Heart left ventricle (tissue), 13 donors: ENCODE measurements at regions not wholly inside any gene's neighbourhood (a gene's known extent, or its start where the extent isn't known, plus 50 kb on each side); places are given as distances from the start of the nearest gene placed in this dataset.

Source experiments
- CTCF ChIP-seq, 12 donors: fragments of 200-600 bp; sonication (generic) in 4 of 12; IDR thresholded peaks; one replicate each; pipeline versions ENCODE4 v1.5.0 to v1.8.0; 2018 to 2022; ENCODE audit warnings: antibody characterized with exemption in 12 of 12, mild to moderate bottlenecking in 5 of 12
- POLR2A ChIP-seq, 2 donors: fragments of 450-650 bp; IDR thresholded peaks; one replicate each; pipeline ENCODE4 v1.6.1; 2017; ENCODE audit warnings: antibody characterized with exemption in 2 of 2, mild to moderate bottlenecking in 2 of 2, moderate library complexity in 2 of 2
- donor health status: ischemic (EF 13 %, LVEDD 7.1; RV severe dilation, severe dysfunction).
- donor health status: DM: no; HTN: yes; CAD: no.
- donor health status: DM: no; HTN: no; CAD: no.
- donor health status: ischemic (EF 25% LVEDD 6.9; RV normal size, moderate dysfunction).
- donor health status: ischemic (EF 25% LVEDD 5.7; RV mildly dilated, moderate dysfunction).
- donor health status: ischemic (EF 35%, LVEDD 5.7; RV mildly dilated, moderate dysfunction).
- donor health status: nonischemic (EF 11% LVEDD 7.7; RV severe dilation, severe dysfunction).
- donor health status: DM: yes; HTN: yes; CAD: no.
- donor health status: PGD.
- donor health status: ischemic (EF 29% LVEDD 5.4; RV normal size, mild dysfunction).
- donor health status: nonischemic (EF 23%, LVEDD 6.1; RV moderate dilation, normal function).

- TF ChIP-seq CTCF (IDR thresholded peaks at IDR 0.05) (no peak), POLR2A (IDR thresholded peaks at IDR 0.05) (no peak)
These were observed 879.3 kb downstream of the ROBO2 start for GRCh38 chr3:77919244-77919643.
